ENCODE measurements at regions not wholly inside any gene's neighbourhood (a gene's known extent, or its start where the extent isn't known, plus 50 kb on each side); places are given as distances from the start of the nearest gene placed in this dataset.
"Not testable (repeated sequence)": the region's sequence is repeated elsewhere in the genome, so short reads cannot be mapped to it uniquely, and the experiment has no call there.

DNA sequence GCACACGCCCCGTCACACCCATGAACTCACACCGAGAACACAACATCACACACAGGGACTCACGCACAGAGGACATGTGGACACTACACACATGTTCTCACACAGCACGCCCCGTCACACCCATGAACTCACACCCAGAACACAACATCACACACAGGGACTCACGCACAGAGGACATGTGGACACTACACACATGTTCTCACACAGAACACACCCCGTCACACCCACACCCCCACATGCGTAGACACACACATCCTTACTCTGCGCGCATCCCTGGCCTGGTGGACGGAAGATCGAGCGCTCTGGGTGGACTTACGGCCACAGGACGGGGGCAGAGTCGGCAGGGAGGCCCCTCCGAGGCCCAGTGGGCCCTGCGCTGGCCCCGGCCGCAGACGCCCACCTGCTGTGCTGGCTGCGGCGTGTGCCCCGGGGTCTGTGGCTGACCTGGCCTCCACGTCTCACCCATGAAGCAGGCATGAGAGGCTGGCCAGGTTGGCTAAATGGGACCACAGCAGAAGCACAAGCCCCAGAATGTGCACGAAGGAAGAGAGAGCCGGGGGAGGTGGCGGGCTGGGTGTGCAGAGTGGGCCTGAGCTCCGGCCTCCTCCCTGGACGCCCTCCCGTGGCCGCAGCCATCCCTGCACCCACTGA lies 125.5 kb downstream of the METRNL start:
- H3K36me3 ChIP-seq (ENCODE audit: control insufficient read depth in 2 of 3, insufficient read depth in 3 of 3, low read length in 3 of 3); H3K27me3 Mint-ChIP-seq; DNase-seq; H3K9me3 ChIP-seq (ENCODE audit: control insufficient read depth in 2 of 3, low read length in 3 of 3); intact Hi-C loops (cut with micrococcal nuclease); H3K4me3 Mint-ChIP-seq; H3K36me3 Mint-ChIP-seq; CTCF ChIA-PET; H3K27ac ChIP-seq (ENCODE audit: low read depth, low read length); H3K27me3 ChIP-seq (ENCODE audit: control insufficient read depth in 2 of 2, insufficient read depth in 2 of 2, low read length in 2 of 2); POLR2A ChIA-PET; H3K4me3 ChIP-seq (ENCODE audit: low read length); ATAC-seq; H3K9me3 Mint-ChIP-seq: not testable (repeated sequence)
- Mint-ChIP-seq H3K4me1 (peaks cover 10 to 42% (median 22%) of the 10 kb centered on the region in 7 donors), H3K27ac (peak overlapping the region in 1 of 9 donors; percentile 58)
- H3K4me1 ChIP-seq (ENCODE audit: control insufficient read depth in 2 of 2, insufficient read depth in 2 of 2, low read length in 2 of 2), result peaks cover 4 to 14% of the 10 kb centered on the region in 2 donors

DNA sequence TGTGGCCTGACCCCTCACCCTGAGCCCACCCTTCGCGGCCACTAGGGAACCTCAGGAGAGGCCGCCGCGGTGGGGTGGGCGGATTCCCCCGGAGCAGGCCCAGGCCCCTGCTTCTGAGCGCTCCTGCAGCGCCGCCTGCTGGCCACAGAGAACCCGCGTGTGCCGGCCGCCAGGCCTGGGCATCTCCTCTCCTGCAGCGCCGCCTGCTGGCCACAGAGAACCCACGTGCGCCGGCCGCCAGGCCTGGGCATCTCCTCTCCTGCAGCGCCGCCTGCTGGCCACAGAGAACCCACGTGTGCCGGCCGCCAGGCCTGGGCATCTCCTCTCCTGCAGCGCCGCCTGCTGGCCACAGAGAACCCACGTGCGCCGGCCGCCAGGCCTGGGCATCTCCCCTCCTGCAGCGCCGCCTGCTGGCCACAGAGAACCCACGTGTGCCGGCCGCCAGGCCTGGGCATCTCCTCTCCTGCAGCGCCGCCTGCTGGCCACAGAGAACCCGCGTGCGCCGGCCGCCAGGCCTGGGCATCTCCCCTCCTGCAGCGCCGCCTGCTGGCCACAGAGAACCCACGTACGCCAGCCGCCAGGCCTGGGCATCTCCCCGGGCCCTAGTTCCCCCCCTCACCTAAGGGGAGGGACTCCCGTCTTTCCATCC lies 126.1 kb downstream of the METRNL start:
- ATAC-seq; H3K27me3 ChIP-seq (ENCODE audit: control insufficient read depth in 2 of 2, insufficient read depth in 2 of 2, low read length in 2 of 2); H3K4me3 ChIP-seq (ENCODE audit: low read length); H3K4me1 ChIP-seq (ENCODE audit: control insufficient read depth in 2 of 2, insufficient read depth in 2 of 2, low read length in 2 of 2); H3K36me3 ChIP-seq (ENCODE audit: control insufficient read depth in 2 of 3, insufficient read depth in 3 of 3, low read length in 3 of 3); H3K27ac ChIP-seq (ENCODE audit: low read depth, low read length); H3K4me3 Mint-ChIP-seq; CTCF ChIA-PET; intact Hi-C loops (cut with micrococcal nuclease); H3K9me3 ChIP-seq (ENCODE audit: control insufficient read depth in 2 of 3, low read length in 3 of 3); H3K27me3 Mint-ChIP-seq; H3K9me3 Mint-ChIP-seq; H3K36me3 Mint-ChIP-seq; POLR2A ChIA-PET: not testable (repeated sequence)
- peak; percentile 50 to 80 (median 61) for DNase-seq
- peak overlapping the region in 4 of 9 donors; percentile 18 to 58 (median 44) for H3K27ac Mint-ChIP-seq
- peaks cover 5 to 35% (median 15%) of the 10 kb centered on the region in 7 donors for H3K4me1 Mint-ChIP-seq

DNA sequence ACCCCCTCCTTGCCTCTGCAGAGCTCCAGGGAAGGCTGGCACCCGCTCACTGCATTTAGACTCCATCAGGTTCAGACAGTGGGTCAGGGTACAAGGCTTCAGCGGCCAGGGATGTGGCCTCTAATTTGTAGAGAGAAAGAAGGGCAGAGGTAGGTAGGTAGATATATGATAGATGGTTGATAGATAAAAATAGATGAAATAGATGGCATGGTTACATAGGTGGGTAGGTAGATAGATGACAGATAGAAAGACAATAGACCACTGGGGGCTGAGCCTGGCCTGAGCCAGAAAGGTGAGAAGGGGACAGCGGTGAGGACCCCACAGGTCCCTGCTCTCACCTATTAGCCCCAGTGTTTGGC lies 126.6 kb downstream of the METRNL start:
- H3K9me3 ChIP-seq (ENCODE audit: control insufficient read depth in 2 of 3, low read length in 3 of 3); H3K27me3 Mint-ChIP-seq; H3K4me1 ChIP-seq (ENCODE audit: control insufficient read depth in 2 of 2, insufficient read depth in 2 of 2, low read length in 2 of 2); H3K36me3 Mint-ChIP-seq; H3K27ac ChIP-seq (ENCODE audit: low read depth, low read length); H3K36me3 ChIP-seq (ENCODE audit: control insufficient read depth in 2 of 3, insufficient read depth in 3 of 3, low read length in 3 of 3); CTCF ChIA-PET; POLR2A ChIA-PET; ATAC-seq; intact Hi-C loops (cut with micrococcal nuclease); H3K27me3 ChIP-seq (ENCODE audit: control insufficient read depth in 2 of 2, insufficient read depth in 2 of 2, low read length in 2 of 2); H3K9me3 Mint-ChIP-seq; H3K4me3 ChIP-seq (ENCODE audit: low read length): not testable (repeated sequence)
- Mint-ChIP-seq H3K27ac (peak overlapping the region in 4 of 9 donors; percentile 18 to 58 (median 44)), H3K4me1 (peaks cover 4 to 30% (median 11%) of the 10 kb centered on the region in 7 donors), H3K4me3 (peak overlapping the region in 1 of 10 donors; percentile 56)
- DNase-seq, result peak in 1 of 9 donors; percentile 4

GRCh38 chr17:83206819-83207588 lies 127.6 kb downstream of the METRNL start:
- H3K27me3 Mint-ChIP-seq; H3K27me3 ChIP-seq (ENCODE audit: control insufficient read depth in 2 of 2, insufficient read depth in 2 of 2, low read length in 2 of 2); H3K4me1 ChIP-seq (ENCODE audit: control insufficient read depth in 2 of 2, insufficient read depth in 2 of 2, low read length in 2 of 2); H3K9me3 ChIP-seq (ENCODE audit: control insufficient read depth in 2 of 3, low read length in 3 of 3); H3K36me3 Mint-ChIP-seq; H3K36me3 ChIP-seq (ENCODE audit: control insufficient read depth in 2 of 3, insufficient read depth in 3 of 3, low read length in 3 of 3); H3K4me3 ChIP-seq (ENCODE audit: low read length); intact Hi-C loops (cut with micrococcal nuclease); H3K4me3 Mint-ChIP-seq; H3K27ac ChIP-seq (ENCODE audit: low read depth, low read length); CTCF ChIA-PET; H3K9me3 Mint-ChIP-seq; POLR2A ChIA-PET; ATAC-seq: not testable (repeated sequence)
- Mint-ChIP-seq H3K4me1 (peaks cover 4 to 21% (median 5%) of the 10 kb centered on the region in 7 donors), H3K27ac (peak overlapping the region in 1 of 9 donors; percentile 62)
- peak in 1 of 9 donors; percentile 4 for DNase-seq

DNA sequence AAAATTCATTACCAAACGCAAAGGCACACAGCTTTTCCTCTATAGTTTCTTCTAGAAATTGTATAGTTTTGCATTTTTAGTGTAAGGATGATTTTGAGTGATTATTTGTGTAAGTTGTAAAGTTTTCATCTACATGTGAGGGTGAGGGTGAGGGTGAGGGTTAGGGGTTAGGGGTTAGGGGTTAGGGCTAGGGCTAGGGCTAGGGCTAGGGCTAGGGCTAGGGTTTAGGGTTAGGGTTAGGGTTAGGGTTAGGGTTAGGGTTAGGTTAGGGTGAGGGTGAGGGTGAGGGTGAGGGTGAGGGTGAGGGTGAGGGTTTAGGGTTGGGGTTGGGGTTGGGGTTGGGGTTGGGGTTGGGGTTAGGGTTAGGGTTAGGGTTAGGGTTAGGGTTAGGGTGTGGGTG lies 167.6 kb downstream of the METRNL start:
- H3K4me1 ChIP-seq (ENCODE audit: control insufficient read depth in 2 of 2, insufficient read depth in 2 of 2, low read length in 2 of 2); intact Hi-C loops (cut with micrococcal nuclease); H3K9me3 ChIP-seq (ENCODE audit: control insufficient read depth in 2 of 3, low read length in 3 of 3); H3K27me3 ChIP-seq (ENCODE audit: control insufficient read depth in 2 of 2, insufficient read depth in 2 of 2, low read length in 2 of 2); H3K4me1 Mint-ChIP-seq; CTCF ChIA-PET; H3K27ac ChIP-seq (ENCODE audit: low read depth, low read length); H3K27me3 Mint-ChIP-seq; H3K36me3 Mint-ChIP-seq; ATAC-seq; H3K4me3 Mint-ChIP-seq; H3K27ac Mint-ChIP-seq; H3K36me3 ChIP-seq (ENCODE audit: control insufficient read depth in 2 of 3, insufficient read depth in 3 of 3, low read length in 3 of 3); H3K9me3 Mint-ChIP-seq; POLR2A ChIA-PET; H3K4me3 ChIP-seq (ENCODE audit: low read length): not testable (repeated sequence)
- peak in 2 of 9 donors; percentile 0 to 26 for DNase-seq
